GM23338 (cell line): ENCODE measurements at regions not wholly inside any gene's neighbourhood (a gene's known extent, or its start where the extent isn't known, plus 50 kb on each side); places are given as distances from the start of the nearest gene placed in this dataset.

ENCODE experiments used
- CTCF ChIP-seq, 2 experiments: fragments of 200-600 bp in 1 of 2; sonication (generic) in 1 of 2; conservative IDR thresholded peaks; 2 replicates each; pipeline versions ENCODE4 v1.5.1 to v1.6.1; 2016 to 2017; ENCODE audit warnings: antibody characterized with exemption in 2 of 2, low read depth in 2 of 2, mild to moderate bottlenecking in 2 of 2, moderate library complexity in 1 of 2
- EZH2 ChIP-seq: fragments of 200-600 bp; sonication (generic); IDR thresholded peaks from one replicate; pipeline ENCODE4 v1.8.0; 2017; ENCODE audit warnings: antibody characterized with exemption, mild to moderate bottlenecking, low read depth; ENCODE audit not compliant: unreplicated experiment
- EZH2phosphoT487 ChIP-seq: fragments of 200-600 bp; sonication (generic); IDR thresholded peaks from one replicate; pipeline ENCODE4 v1.8.1; 2018; ENCODE audit warnings: antibody characterized with exemption; ENCODE audit not compliant: unreplicated experiment
- POLR2AphosphoS5 ChIP-seq: IDR thresholded peaks from 2 replicates; pipeline ENCODE4 v1.6.1; 2016; ENCODE audit warnings: antibody characterized with exemption, low read depth
- REST ChIP-seq: IDR thresholded peaks from one replicate; pipeline ENCODE4 v1.6.1; 2018; ENCODE audit warnings: antibody characterized with exemption; ENCODE audit not compliant: unreplicated experiment
- STAT1 ChIP-seq: IDR thresholded peaks from one replicate; pipeline ENCODE4 v1.6.1; 2016; ENCODE audit warnings: antibody characterized with exemption; ENCODE audit not compliant: unreplicated experiment
- ZNF114 ChIP-seq: fragments of 250-450 bp; sonication (Bioruptor Pico); IDR thresholded peaks from 2 replicates; pipeline ENCODE4 v1.5.0; 2020; ENCODE audit warnings: mild to moderate bottlenecking, moderate library complexity

GRCh38 chr4:167986044-167986443 is 106.3 kb upstream of the ANXA10 start:
- TF ChIP-seq CTCF (conservative IDR thresholded peaks at IDR 0.05; ENCODE audit: low read depth in 2 of 2) (no peak), EZH2phosphoT487 (no peak), POLR2AphosphoS5 (no peak), STAT1 (no peak), EZH2 (no peak), REST (no peak), ZNF114 (CRISPR knock-in tag) (no peak)
